Stimulated activated CD4-positive, alpha-beta T cell treated with anti-CD3 and anti-CD28 coated beads, Interleukin-4, amount 100 ng/mL, for 24 hours (primary cell): ENCODE measurements at regions not wholly inside any gene's neighbourhood (a gene's known extent, or its start where the extent isn't known, plus 50 kb on each side); places are given as distances from the start of the nearest gene placed in this dataset.
"Not testable (repeated sequence)": the region's sequence is repeated elsewhere in the genome, so short reads cannot be mapped to it uniquely, and the experiment has no call there.

Experiments
- DNase-seq: peaks from one replicate; pipeline ENCODE4 v3.0.0-alpha.2; 2020

- DNase-seq = no peak
Observed at GRCh38 chr12:127590868-127591267, 676.1 kb upstream of the TMEM132C start.

- no peak for DNase-seq
Observed at GRCh38 chr12:127592245-127592644, 674.7 kb upstream of the TMEM132C start.

GRCh38 chr12:127594351-127594970 lies 672.5 kb upstream of the TMEM132C start:
- no peak for DNase-seq

- no peak for DNase-seq
Observed at GRCh38 chr12:127595506-127595905, 671.5 kb upstream of the TMEM132C start.

GRCh38 chr12:127596891-127597290 lies 670.1 kb upstream of the TMEM132C start:
- DNase-seq = no peak

GRCh38 chr12:127599436-127599835 lies 667.5 kb upstream of the TMEM132C start:
- no peak for DNase-seq

- no peak for DNase-seq
Observed at GRCh38 chr12:127600211-127600610, 666.8 kb upstream of the TMEM132C start.

GRCh38 chr12:127606476-127607015 lies 660.4 kb upstream of the TMEM132C start:
- DNase-seq = no peak

- DNase-seq = no peak
Observed at GRCh38 chr12:127607146-127607725, 659.7 kb upstream of the TMEM132C start.

- DNase-seq = not testable (repeated sequence)
Observed at GRCh38 chr12:127608359-127608758, 658.6 kb upstream of the TMEM132C start.

GRCh38 chr12:127613056-127613455 lies 653.9 kb upstream of the TMEM132C start:
- no peak for DNase-seq

GRCh38 chr12:127619869-127620734 lies 646.9 kb upstream of the TMEM132C start:
- no peak for DNase-seq

GRCh38 chr12:127620735-127621355 lies 646.1 kb upstream of the TMEM132C start:
- DNase-seq = no peak

- no peak for DNase-seq
Observed at GRCh38 chr12:127621366-127621765, 645.6 kb upstream of the TMEM132C start.

GRCh38 chr12:127623362-127623761 lies 643.6 kb upstream of the TMEM132C start:
- no peak for DNase-seq

- DNase-seq = no peak
Observed at GRCh38 chr12:127625176-127625771, 641.7 kb upstream of the TMEM132C start.

GRCh38 chr12:127628645-127629044 lies 638.3 kb upstream of the TMEM132C start:
- no peak for DNase-seq

GRCh38 chr12:127629066-127629820 lies 637.7 kb upstream of the TMEM132C start:
- DNase-seq = no peak

GRCh38 chr12:127632461-127632860 lies 634.5 kb upstream of the TMEM132C start:
- DNase-seq = no peak

- no peak for DNase-seq
Observed at GRCh38 chr12:127635838-127636237, 631.1 kb upstream of the TMEM132C start.

GRCh38 chr12:127636882-127637281 lies 630.1 kb upstream of the TMEM132C start:
- DNase-seq = no peak
